Right ventricle myocardium inferior (tissue), 1 donor: ENCODE measurements at regions not wholly inside any gene's neighbourhood (a gene's known extent, or its start where the extent isn't known, plus 50 kb on each side); places are given as distances from the start of the nearest gene placed in this dataset.

Experiments
- ATAC-seq: fragments of 200-7000 bp; cut with Tn5 transposase; one replicate; pipeline ENCODE4 v1.9.1; 2020; ENCODE audit warnings: mild to moderate bottlenecking, moderate library complexity
- DNase-seq: peaks from one replicate; pipeline ENCODE4 v3.0.0; 2021; ENCODE audit errors: missing footprints
- intact Hi-C: fragments of 100-400 bp; cut with DNase I; formaldehyde crosslinking; loops from one replicate; pipeline ENCODE4 v1.11.0; 2022
- donor health status: DM: no; HTN: yes; CAD: no; lungs with severe emphysema.

- ATAC-seq (no peak), DNase-seq (peak; percentile 50)
- intact Hi-C loops, result no loop called here
Measured at GRCh38 chr4:3688018-3688998, 77.9 kb upstream of the ADRA2C start.

GRCh38 chr4:3687538-3687937 is 78.6 kb upstream of the ADRA2C start:
- intact Hi-C loops, result no loop called here
- DNase-seq, result peak; percentile 41
- no peak for ATAC-seq

- ATAC-seq, result no peak
- intact Hi-C loops, result no loop called here
- DNase-seq, result no peak
Measured at GRCh38 chr4:3686753-3687152, 79.4 kb upstream of the ADRA2C start.

- ATAC-seq (no peak), DNase-seq (peak; percentile 56)
- intact Hi-C loops, result no loop called here
Measured at GRCh38 chr4:3685081-3685645, 81.0 kb upstream of the ADRA2C start.

- intact Hi-C loops, result no loop called here
- DNase-seq, result peak; percentile 40
- no peak for ATAC-seq
Measured at GRCh38 chr4:3684546-3684945, 81.6 kb upstream of the ADRA2C start.

GRCh38 chr4:3683744-3684421 is 82.3 kb upstream of the ADRA2C start:
- ATAC-seq, result no peak
- intact Hi-C loops, result no loop called here
- peak; percentile 42 for DNase-seq

- ATAC-seq, result no peak
- intact Hi-C loops, result no loop called here
- DNase-seq, result peak; percentile 55
Measured at GRCh38 chr4:3683077-3683743, 83.0 kb upstream of the ADRA2C start.

- ATAC-seq, result no peak
- peak; percentile 4 for DNase-seq
- intact Hi-C loops, result no loop called here
Measured at GRCh38 chr4:3682236-3683076, 83.7 kb upstream of the ADRA2C start.

- DNase-seq (peak; percentile 5), ATAC-seq (no peak)
- intact Hi-C loops, result no loop called here
Measured at GRCh38 chr4:3681191-3681590, 85.0 kb upstream of the ADRA2C start.

GRCh38 chr4:3680656-3681055 is 85.5 kb upstream of the ADRA2C start:
- intact Hi-C loops, result no loop called here
- no peak for ATAC-seq
- DNase-seq, result peak; percentile 58

GRCh38 chr4:3679851-3680311 is 86.3 kb upstream of the ADRA2C start:
- peak; percentile 60 for DNase-seq
- ATAC-seq, result no peak
- intact Hi-C loops, result no loop called here

GRCh38 chr4:3679071-3679825 is 86.9 kb upstream of the ADRA2C start:
- intact Hi-C loops, result no loop called here
- peak; percentile 42 for DNase-seq
- no peak for ATAC-seq

- DNase-seq (peak; percentile 15), ATAC-seq (no peak)
- intact Hi-C loops, result no loop called here
Measured at GRCh38 chr4:3677748-3678070, 88.5 kb upstream of the ADRA2C start.

GRCh38 chr4:3676907-3677747 is 89.1 kb upstream of the ADRA2C start:
- no peak for ATAC-seq
- peak; percentile 43 for DNase-seq
- intact Hi-C loops, result no loop called here

- intact Hi-C loops, result no loop called here
- DNase-seq, result peak; percentile 33
- ATAC-seq, result no peak
Measured at GRCh38 chr4:3676196-3676595, 90.0 kb upstream of the ADRA2C start.

GRCh38 chr4:3675251-3676115 is 90.7 kb upstream of the ADRA2C start:
- intact Hi-C loops, result no loop called here
- peak; percentile 49 for DNase-seq
- ATAC-seq, result no peak
